GM23338 (cell line): ENCODE measurements at regions not wholly inside any gene's neighbourhood (a gene's known extent, or its start where the extent isn't known, plus 50 kb on each side); places are given as distances from the start of the nearest gene placed in this dataset.

Experiments
- ATAC-seq: fragments of 200-7000 bp; cut with Tn5 transposase; 3 replicates; pipeline ENCODE4 v1.9.1; 2020
- DNase-seq: peaks from one replicate; pipeline ENCODE4 v3.0.0-alpha.2; 2015; ENCODE audit warnings: low spot score
- H2AFZ ChIP-seq: fragments of 200-600 bp; sonication (generic); 2 replicates; pipeline ENCODE4 v1.8.0; 2016; ENCODE audit warnings: antibody characterized with exemption, mild to moderate bottlenecking, moderate library complexity
- H3F3A ChIP-seq: fragments of 200-600 bp; sonication (generic); replicated peaks from 2 replicates; pipeline ENCODE4 v1.8.0; 2017; ENCODE audit warnings: antibody characterized with exemption, mixed run types, low read depth
- H3K27ac ChIP-seq: fragments of 200-600 bp; sonication (generic); 2 replicates; pipeline ENCODE4 v1.6.1; 2016; ENCODE audit warnings: low read depth
- H3K27me3 ChIP-seq: fragments of 200-600 bp; sonication (generic); 2 replicates; pipeline ENCODE4 v1.8.0; 2016; ENCODE audit warnings: mild to moderate bottlenecking, mixed run types, moderate library complexity; ENCODE audit not compliant: insufficient read depth
- H3K36me3 ChIP-seq: fragments of 200-600 bp; sonication (generic); 2 replicates; pipeline ENCODE4 v1.8.0; 2016; ENCODE audit warnings: mild to moderate bottlenecking; ENCODE audit not compliant: insufficient read depth
- H3K4me1 ChIP-seq: fragments of 200-600 bp; sonication (generic); 2 replicates; pipeline ENCODE4 v1.8.0; 2016; ENCODE audit warnings: mild to moderate bottlenecking, moderate library complexity; ENCODE audit not compliant: insufficient read depth
- H3K4me2 ChIP-seq: fragments of 200-600 bp; sonication (generic); 2 replicates; pipeline ENCODE4 v1.7.1; 2017; ENCODE audit warnings: mixed run types
- H3K4me3 ChIP-seq: fragments of 200-600 bp; sonication (generic); 2 replicates; pipeline ENCODE4 v1.6.1; 2016; ENCODE audit warnings: mixed run types
- H3K79me2 ChIP-seq: fragments of 200-600 bp; sonication (generic); replicated peaks from 2 replicates; pipeline ENCODE4 v1.8.0; 2017; ENCODE audit warnings: mild to moderate bottlenecking; ENCODE audit not compliant: insufficient read depth
- H3K9me2 ChIP-seq: fragments of 200-600 bp; sonication (generic); 2 replicates; pipeline ENCODE4 v1.8.0; 2017; ENCODE audit not compliant: insufficient read depth
- H4K20me1 ChIP-seq: fragments of 200-600 bp; sonication (generic); replicated peaks from 2 replicates; pipeline ENCODE4 v1.8.0; 2017; ENCODE audit warnings: mild to moderate bottlenecking; ENCODE audit not compliant: insufficient read depth
- H3K27ac Mint-ChIP-seq: 2 replicates; pipeline ENCODE4 v1.8.0; 2020; ENCODE audit warnings: inconsistent platforms, mild to moderate bottlenecking, moderate library complexity, mixed read lengths
- H3K27me3 Mint-ChIP-seq: 3 replicates; pipeline ENCODE4 v1.8.0; 2022; ENCODE audit warnings: low read depth, mild to moderate bottlenecking, moderate library complexity, mixed read lengths, inconsistent platforms; ENCODE audit not compliant: insufficient read depth, poor library complexity
- H3K36me3 Mint-ChIP-seq: 3 replicates; pipeline ENCODE4 v1.8.0; 2021; ENCODE audit warnings: low read depth, mild to moderate bottlenecking, inconsistent platforms, moderate library complexity, mixed read lengths
- H3K4me1 Mint-ChIP-seq: 3 replicates; pipeline ENCODE4 v1.8.0; 2020; ENCODE audit warnings: mild to moderate bottlenecking, inconsistent platforms, mixed read lengths
- H3K4me3 Mint-ChIP-seq: 3 replicates; pipeline ENCODE4 v1.8.0; 2021; ENCODE audit warnings: moderate library complexity, mild to moderate bottlenecking, inconsistent platforms, mixed read lengths
- H3K9me3 Mint-ChIP-seq: 3 replicates; pipeline ENCODE4 v1.8.0; 2020; ENCODE audit warnings: moderate library complexity, mild to moderate bottlenecking, inconsistent platforms, mixed read lengths
- EZH2 ChIP-seq: fragments of 200-600 bp; sonication (generic); IDR thresholded peaks from one replicate; pipeline ENCODE4 v1.8.0; 2017; ENCODE audit warnings: antibody characterized with exemption, mild to moderate bottlenecking, low read depth; ENCODE audit not compliant: unreplicated experiment
- JUNB ChIP-seq: IDR thresholded peaks from one replicate; pipeline ENCODE4 v1.6.1; 2016; ENCODE audit warnings: antibody characterized with exemption; ENCODE audit not compliant: unreplicated experiment
- STAT1 ChIP-seq: IDR thresholded peaks from one replicate; pipeline ENCODE4 v1.6.1; 2016; ENCODE audit warnings: antibody characterized with exemption; ENCODE audit not compliant: unreplicated experiment
- TF ChIP-seq, protein P1 (sequence below), 2 experiments: fragments of 200-600 bp in 1 of 2; sonication (generic) in 1 of 2; conservative IDR thresholded peaks; 2 replicates each; pipeline versions ENCODE4 v1.5.1 to v1.6.1; 2016 to 2017; ENCODE audit warnings: antibody characterized with exemption in 2 of 2, low read depth in 2 of 2, mild to moderate bottlenecking in 2 of 2, moderate library complexity in 1 of 2
- TF ChIP-seq, protein P2 (sequence below): IDR thresholded peaks from one replicate; pipeline ENCODE4 v1.6.1; 2018; ENCODE audit warnings: antibody characterized with exemption; ENCODE audit not compliant: unreplicated experiment
- TF ChIP-seq, protein P3 (sequence below): IDR thresholded peaks from 2 replicates; pipeline ENCODE4 v1.6.1; 2016; ENCODE audit warnings: antibody characterized with exemption

DNA sequence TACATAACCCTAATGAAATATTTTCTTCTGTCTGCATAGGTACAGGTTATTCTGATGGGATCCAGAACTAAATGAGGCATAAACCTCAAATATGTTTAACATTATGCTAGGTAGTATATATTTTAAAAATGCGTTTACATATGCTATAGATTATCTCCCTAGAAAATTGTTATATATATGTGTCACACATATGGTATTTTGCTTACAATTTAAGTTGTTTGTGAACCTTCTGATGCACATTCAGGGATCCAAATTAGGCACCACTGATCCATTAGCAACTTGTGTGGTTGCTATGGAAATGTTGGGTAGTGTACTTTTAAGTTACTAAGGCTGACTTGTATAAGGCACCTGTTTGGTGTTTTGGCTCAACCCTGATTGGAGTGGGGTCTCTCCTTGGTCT, 456.7 kb downstream of the AEBP2 start:
- Histone ChIP-seq H3K27ac (no peak overlapping the region), H4K20me1 (no peaks in the 10 kb centered on the region), H2AFZ (no peak overlapping the region), H3K79me2 (no peaks in the 10 kb centered on the region), H3K4me3 (no peak overlapping the region), H3K27me3 (no peaks in the 10 kb centered on the region), H3K9me2 (no peaks in the 10 kb centered on the region), H3K4me1 (no peaks in the 10 kb centered on the region), H3F3A (no peaks in the 10 kb centered on the region), H3K36me3 (no peaks in the 10 kb centered on the region), H3K4me2 (no peak overlapping the region)
- no peak for ATAC-seq
- Mint-ChIP-seq H3K4me1 (no peaks in the 10 kb centered on the region), H3K9me3 (no peaks in the 10 kb centered on the region), H3K36me3 (no peaks in the 10 kb centered on the region), H3K27me3 (peaks cover 1% of the 10 kb centered on the region), H3K4me3 (no peak overlapping the region), H3K27ac (no peak overlapping the region)
- no peak for TF ChIP-seq EZH2
- TF ChIP-seq, protein P1, sequence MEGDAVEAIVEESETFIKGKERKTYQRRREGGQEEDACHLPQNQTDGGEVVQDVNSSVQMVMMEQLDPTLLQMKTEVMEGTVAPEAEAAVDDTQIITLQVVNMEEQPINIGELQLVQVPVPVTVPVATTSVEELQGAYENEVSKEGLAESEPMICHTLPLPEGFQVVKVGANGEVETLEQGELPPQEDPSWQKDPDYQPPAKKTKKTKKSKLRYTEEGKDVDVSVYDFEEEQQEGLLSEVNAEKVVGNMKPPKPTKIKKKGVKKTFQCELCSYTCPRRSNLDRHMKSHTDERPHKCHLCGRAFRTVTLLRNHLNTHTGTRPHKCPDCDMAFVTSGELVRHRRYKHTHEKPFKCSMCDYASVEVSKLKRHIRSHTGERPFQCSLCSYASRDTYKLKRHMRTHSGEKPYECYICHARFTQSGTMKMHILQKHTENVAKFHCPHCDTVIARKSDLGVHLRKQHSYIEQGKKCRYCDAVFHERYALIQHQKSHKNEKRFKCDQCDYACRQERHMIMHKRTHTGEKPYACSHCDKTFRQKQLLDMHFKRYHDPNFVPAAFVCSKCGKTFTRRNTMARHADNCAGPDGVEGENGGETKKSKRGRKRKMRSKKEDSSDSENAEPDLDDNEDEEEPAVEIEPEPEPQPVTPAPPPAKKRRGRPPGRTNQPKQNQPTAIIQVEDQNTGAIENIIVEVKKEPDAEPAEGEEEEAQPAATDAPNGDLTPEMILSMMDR (conservative IDR thresholded peaks at IDR 0.05; ENCODE audit: low read depth in 2 of 2): no peak
- no peak for TF ChIP-seq JUNB
- TF ChIP-seq, protein P2, sequence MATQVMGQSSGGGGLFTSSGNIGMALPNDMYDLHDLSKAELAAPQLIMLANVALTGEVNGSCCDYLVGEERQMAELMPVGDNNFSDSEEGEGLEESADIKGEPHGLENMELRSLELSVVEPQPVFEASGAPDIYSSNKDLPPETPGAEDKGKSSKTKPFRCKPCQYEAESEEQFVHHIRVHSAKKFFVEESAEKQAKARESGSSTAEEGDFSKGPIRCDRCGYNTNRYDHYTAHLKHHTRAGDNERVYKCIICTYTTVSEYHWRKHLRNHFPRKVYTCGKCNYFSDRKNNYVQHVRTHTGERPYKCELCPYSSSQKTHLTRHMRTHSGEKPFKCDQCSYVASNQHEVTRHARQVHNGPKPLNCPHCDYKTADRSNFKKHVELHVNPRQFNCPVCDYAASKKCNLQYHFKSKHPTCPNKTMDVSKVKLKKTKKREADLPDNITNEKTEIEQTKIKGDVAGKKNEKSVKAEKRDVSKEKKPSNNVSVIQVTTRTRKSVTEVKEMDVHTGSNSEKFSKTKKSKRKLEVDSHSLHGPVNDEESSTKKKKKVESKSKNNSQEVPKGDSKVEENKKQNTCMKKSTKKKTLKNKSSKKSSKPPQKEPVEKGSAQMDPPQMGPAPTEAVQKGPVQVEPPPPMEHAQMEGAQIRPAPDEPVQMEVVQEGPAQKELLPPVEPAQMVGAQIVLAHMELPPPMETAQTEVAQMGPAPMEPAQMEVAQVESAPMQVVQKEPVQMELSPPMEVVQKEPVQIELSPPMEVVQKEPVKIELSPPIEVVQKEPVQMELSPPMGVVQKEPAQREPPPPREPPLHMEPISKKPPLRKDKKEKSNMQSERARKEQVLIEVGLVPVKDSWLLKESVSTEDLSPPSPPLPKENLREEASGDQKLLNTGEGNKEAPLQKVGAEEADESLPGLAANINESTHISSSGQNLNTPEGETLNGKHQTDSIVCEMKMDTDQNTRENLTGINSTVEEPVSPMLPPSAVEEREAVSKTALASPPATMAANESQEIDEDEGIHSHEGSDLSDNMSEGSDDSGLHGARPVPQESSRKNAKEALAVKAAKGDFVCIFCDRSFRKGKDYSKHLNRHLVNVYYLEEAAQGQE: no peak
- no peak for TF ChIP-seq STAT1
- no peak for DNase-seq

DNA sequence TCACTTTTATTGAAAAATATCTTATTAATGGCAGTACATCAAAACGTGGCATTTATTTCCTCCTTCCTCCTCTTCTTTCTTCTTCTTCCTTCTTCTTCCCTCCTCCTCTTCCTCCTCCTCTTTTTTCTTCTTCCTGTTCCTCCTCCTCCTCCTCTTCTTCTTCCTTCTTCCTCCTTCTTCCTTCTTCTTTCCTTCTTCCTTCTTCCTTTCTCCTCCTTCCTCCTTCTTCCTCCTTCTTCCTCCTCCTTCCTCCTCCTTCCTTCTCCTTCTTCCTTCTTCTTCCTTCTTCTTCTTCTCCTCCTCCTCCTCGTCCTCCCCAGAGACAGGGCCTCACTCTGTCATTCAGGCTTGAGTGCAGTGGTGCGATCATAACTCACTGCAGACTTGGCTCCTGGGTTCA, 457.2 kb downstream of the AEBP2 start:
- ATAC-seq (no peak), DNase-seq (no peak)
- Histone ChIP-seq H3F3A (no peaks in the 10 kb centered on the region), H3K27ac (no peak overlapping the region), H2AFZ (no peak overlapping the region), H3K27me3 (no peaks in the 10 kb centered on the region), H3K9me2 (no peaks in the 10 kb centered on the region), H3K4me3 (no peak overlapping the region), H3K36me3 (no peaks in the 10 kb centered on the region), H3K4me2 (no peak overlapping the region), H3K4me1 (no peaks in the 10 kb centered on the region), H4K20me1 (no peaks in the 10 kb centered on the region), H3K79me2 (no peaks in the 10 kb centered on the region)
- Mint-ChIP-seq H3K27ac (no peak overlapping the region), H3K36me3 (no peaks in the 10 kb centered on the region), H3K4me1 (no peaks in the 10 kb centered on the region), H3K27me3 (peaks cover 1% of the 10 kb centered on the region), H3K9me3 (no peaks in the 10 kb centered on the region), H3K4me3 (no peak overlapping the region)
- TF ChIP-seq EZH2: no peak
- TF ChIP-seq, protein P3, sequence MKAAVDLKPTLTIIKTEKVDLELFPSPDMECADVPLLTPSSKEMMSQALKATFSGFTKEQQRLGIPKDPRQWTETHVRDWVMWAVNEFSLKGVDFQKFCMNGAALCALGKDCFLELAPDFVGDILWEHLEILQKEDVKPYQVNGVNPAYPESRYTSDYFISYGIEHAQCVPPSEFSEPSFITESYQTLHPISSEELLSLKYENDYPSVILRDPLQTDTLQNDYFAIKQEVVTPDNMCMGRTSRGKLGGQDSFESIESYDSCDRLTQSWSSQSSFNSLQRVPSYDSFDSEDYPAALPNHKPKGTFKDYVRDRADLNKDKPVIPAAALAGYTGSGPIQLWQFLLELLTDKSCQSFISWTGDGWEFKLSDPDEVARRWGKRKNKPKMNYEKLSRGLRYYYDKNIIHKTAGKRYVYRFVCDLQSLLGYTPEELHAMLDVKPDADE: no peak
